UCSD-AML1 (cell line): ENCODE measurements at regions not wholly inside any gene's neighbourhood (a gene's known extent, or its start where the extent isn't known, plus 50 kb on each side); places are given as distances from the start of the nearest gene placed in this dataset.

ENCODE experiments used
- DNase-seq: peaks from one replicate; lab custom pipeline; 2025; ENCODE audit not compliant: unreplicated experiment; lab: John Stamatoyannopoulos, UW

DNA sequence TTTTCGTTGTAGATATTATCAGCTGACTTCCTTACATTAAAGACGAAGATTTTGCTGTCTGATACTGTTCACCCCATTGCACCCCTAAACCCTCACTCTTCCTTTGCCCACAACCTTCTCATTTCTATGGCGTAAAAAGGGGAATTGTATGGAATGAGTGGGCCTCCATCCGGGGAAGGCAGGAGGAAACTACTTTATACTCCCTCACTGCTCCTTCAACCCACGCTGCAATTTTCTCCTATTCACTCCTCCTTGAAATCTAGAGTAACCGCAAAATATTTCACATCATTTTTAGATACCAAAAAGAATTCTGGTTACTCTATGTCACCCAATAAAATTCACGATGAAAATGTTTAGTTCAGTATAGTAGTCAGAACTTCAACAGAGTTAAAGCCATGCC is 330.8 kb downstream of the DIRAS2 start:
- DNase-seq: no peak

DNA sequence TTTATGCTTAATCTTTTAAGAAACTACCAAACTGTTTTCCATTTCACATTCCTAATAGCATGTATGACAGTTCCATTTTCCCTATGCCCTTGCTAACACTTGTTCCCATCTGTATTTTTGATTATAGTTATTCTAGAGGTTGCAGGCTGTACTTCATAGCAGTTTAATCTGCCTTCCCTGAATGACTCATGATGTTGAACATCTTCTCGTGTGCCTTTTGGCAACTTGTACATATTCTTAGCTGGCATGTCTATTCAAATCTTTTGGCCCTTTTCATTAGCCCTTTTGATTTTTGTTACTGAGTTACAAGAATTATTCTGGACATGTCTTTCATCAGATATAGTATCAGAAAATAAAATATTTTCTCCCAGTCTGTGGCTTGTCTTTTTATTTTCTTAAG is 320.3 kb downstream of the DIRAS2 start:
- no peak for DNase-seq

DNA sequence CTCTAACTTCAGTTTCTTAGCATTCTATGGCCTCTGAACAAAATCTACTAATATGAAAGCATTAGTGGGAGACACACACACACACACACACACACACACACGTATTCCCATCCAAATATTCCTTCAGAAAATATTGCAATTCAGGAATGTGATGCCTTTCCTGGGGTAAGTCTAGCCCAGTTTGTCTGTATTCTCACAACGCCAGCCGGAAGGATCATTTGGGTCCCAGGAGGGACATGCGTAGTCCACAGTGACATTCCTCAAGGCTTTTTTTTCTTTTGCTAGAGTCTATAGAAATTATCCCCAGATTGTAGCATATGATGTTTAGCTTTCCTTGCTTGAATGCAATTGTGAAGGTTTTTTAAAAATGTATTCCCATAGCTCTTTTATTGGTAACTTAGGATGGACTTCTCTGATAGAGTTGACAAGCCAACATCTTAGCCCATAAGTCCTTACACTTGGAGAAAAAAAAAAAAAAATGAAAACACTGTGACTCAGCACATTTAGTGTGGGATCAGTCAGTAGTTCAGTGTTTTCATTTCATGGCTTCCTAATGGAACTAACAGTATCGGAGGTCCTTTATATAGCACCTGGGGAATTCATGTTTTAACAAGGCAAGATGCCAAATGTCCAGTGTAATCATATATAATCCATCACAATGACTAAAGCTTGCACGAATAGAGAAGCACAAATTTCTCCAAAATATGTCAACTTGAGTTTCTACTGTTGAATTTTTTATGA is 316.5 kb downstream of the DIRAS2 start:
- no peak for DNase-seq

DNA sequence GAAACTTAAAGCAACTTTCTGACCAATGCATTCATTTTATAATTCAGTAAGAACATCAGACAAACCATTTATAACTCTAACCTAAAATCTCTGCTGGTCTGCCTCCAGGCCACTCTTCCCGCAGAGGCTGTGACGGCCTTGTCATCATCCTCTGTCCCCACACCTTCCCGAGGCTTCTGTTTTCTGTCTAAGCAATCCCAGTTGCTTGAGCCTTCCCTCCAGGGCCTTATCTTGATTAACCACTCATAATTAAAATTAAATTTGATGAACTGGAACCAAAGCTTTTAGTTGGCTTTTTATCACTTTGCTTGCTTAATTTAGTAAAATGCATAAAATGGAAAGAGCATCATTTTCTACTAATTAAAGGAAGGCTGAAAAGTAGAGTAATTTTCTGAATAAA is 312.4 kb downstream of the DIRAS2 start:
- no peak for DNase-seq

DNA sequence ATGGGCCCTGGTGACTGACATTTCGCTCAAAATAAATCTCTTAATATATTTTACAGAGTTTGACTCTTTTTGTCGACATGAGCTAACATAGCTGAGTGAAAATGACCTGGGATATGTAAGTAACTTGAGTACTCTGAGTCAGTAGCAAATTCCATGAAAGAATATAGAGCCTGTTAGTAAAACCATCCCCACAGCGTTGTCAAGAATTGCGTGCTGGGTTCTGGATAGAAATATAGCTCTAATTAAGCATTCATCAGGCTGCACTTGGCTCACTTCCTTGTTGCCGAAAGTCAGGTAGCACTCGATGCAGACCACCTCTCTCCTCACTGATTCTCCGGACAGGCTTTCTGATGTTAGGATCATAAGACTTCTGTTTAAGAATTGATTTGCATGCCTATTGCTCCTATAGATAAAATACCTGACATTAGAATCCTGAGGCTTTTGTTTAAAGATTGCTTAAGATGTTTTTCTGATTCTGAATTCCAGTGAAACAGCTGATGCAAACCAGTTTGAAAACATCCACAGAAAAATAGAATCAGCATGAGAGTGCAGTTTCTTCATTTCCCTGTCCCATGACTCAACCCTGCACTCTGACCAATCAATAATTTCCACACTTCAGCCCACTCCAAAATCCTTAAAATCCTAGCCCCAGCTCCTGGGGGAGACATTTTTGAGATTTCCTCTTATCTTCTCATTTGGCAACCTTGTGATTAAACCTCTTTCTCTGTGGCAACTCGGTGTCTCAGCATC is 310.6 kb downstream of the DIRAS2 start:
- no peak for DNase-seq

DNA sequence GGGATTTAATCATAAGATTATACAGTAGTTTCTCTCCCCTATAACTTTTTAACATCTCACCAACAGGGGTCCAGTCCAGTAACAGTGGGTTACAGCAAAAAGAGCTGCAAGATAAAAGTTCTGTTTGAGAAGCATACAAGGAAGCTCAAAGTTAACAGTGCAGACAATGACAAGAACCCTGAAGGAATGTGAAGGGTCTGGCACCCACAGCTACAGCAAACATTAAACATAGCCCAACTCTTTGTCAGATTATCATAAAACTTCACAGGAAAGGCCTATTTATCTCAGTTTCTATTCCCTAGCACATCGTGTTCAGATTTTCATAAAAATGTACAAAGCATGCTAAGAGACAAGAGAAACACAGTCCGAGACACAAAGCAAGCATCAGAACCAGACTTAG is 309.4 kb downstream of the DIRAS2 start:
- DNase-seq: no peak

DNA sequence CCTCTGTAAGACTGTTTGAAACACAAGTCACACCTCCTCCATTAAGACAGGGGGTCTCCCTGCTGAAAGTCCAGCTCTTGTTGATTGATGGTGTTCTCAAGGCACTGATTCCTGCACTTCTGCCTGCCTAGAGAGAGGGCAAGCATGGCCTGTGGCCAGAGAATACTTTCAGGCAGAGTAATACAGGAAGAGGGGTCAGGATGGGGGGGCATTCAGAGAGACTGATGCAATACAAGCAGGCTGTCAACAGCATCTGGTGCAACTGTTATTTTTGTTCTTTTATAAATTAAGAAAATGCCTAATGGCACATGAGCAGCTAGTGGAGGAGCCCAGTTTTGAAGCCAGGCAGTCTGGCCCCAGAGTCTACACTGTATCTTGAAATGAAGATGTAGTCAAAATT is 302.2 kb downstream of the DIRAS2 start:
- DNase-seq: no peak

DNA sequence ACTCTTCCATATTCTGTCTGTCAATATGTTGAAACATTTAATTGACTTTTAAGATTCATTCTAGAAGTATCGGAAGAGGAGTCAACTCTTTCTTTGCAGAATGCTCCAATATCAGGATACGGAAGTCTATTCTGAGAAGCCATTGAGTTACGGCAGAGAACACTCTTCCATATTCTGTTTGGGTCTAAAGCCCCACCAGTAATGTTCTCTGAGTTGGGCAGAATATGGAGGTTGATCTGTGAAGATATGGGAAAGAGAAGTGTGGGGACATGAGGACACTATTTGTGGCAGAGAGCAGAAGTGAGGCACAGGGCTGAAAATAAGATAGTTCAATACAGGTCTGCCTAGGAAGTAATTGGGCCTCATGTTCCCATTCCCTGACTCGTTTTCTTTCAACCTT is 300.0 kb downstream of the DIRAS2 start:
- no peak for DNase-seq

DNA sequence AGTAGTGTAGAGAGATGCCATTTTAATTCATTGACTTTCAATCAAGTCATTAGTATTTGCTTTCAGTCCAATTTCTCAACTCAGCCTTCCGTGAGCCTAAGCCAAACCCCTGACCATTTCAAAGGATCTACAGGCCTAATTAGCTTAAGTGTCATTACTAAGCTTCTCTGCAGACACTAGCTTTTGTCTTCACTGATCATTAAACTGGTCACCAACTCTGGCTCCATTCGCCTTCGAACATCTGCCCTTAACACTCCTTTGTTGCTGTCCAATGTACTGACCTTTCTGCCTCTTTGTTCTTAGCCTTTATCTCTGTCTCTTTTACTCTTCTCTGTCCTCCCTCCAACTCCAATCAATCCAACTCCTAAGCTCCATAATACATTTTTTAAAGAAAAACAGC is 299.3 kb downstream of the DIRAS2 start:
- no peak for DNase-seq

DNA sequence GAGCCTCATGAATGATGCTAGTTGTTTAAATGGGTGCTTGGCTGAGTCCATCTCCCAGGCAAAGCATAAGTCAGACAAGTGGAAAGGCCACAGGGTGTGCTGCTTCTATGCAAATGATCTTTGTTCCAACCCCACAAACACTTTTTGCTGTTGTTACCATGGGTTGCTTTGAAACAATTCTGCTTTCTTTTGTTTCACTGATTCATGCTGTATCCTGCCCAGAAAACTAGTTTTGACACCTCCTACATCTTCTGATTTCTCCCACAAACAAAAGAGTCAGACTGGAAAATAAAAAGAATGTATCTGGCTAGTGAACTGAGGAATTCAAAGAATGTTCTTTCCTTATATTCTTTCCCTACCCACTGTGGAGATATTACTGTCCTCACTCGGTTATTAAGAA is 298.6 kb downstream of the DIRAS2 start:
- DNase-seq: no peak

DNA sequence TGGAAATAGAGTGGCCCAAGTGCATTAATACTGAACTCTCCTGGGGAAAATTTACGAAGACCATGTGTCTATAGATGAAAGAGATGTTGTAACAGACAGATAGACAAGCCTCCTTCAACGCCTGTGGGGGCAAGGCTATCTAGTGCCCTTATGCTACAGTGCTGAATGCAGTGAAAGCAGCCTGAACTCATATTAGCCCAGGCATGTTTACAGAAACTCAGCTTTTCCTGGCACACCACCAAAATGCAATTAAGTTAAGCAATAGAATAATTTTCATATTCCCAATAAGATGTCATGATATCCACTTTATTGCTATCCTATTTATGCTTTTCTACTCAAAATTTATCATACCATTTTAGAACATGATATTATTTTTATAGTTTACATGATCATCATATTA is 277.0 kb downstream of the DIRAS2 start:
- no peak for DNase-seq

DNA sequence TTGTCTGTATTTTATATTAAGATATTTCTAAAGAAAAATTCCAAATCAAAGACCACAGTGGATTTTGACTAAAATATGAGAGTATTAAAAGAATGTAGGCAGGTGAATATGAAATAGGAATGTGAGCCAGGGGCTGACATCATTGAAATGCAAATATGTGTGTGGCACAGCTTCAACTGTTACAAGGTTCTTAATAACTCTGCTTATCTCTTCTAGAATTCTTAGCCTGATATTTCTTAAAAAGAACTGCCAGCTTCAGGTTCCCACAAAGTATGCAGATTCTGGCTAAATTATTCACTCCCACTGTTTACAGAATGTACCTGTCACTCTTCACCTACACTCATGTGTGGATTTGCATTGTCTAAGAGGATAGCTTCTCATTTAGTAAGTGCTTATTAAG is 274.4 kb downstream of the DIRAS2 start:
- DNase-seq: no peak

DNA sequence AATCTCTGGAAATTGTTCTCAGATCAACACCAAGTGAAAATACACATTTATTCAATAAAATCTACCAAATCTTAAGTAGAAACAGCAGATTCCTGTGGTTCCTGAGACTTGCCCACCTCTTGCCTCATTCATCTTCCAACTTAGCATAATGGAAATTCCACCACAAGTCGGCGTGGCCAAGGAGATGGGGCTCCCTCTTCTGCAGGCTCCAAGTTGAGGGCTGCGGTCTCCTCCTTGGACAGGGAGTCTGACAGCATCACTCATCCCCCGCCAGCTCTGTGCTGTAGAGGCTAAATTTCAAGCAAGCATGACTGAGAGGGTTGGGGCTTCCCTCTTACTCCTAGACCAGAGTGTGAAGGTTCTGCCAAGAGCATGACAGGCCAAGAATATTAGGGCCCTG is 273.7 kb downstream of the DIRAS2 start:
- DNase-seq: no peak

DNA sequence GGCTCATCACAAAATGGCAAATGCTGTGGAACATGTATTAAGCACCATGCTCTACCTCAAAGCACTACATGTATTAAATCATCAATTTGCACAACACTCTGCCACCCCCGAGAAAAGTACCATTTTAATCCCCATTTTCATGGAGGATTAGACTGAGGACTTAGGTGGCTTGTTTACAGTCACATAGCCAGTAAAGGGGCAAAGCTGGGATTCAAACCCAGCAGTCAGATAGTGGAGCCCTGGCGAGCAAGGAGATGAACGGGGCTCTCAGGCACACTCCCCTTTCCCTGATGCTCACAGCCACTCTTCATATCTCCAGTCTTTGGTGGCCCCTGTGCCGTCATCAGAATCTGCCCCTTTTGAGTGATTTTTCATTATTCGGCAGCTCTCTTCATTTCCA is 262.9 kb downstream of the DIRAS2 start:
- no peak for DNase-seq

DNA sequence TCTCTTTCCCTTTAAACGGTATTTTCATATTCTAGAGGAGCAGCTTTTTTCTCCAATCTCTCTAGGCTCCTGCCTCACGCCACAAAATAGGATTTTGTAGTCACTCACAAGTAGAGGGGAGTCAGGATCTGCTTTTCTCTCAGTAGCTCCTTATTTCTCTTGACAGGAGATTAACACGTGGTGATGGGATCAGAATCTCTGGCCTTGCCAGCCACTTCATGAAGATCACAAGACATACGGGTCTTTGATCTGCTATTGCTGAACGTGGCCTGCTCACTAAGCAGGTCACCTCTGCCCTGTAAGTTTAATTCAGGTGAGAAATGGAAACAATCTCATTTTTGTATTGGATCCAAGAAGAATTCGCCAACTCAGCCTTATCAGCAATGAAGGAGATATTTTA is 257.5 kb downstream of the DIRAS2 start:
- no peak for DNase-seq

DNA sequence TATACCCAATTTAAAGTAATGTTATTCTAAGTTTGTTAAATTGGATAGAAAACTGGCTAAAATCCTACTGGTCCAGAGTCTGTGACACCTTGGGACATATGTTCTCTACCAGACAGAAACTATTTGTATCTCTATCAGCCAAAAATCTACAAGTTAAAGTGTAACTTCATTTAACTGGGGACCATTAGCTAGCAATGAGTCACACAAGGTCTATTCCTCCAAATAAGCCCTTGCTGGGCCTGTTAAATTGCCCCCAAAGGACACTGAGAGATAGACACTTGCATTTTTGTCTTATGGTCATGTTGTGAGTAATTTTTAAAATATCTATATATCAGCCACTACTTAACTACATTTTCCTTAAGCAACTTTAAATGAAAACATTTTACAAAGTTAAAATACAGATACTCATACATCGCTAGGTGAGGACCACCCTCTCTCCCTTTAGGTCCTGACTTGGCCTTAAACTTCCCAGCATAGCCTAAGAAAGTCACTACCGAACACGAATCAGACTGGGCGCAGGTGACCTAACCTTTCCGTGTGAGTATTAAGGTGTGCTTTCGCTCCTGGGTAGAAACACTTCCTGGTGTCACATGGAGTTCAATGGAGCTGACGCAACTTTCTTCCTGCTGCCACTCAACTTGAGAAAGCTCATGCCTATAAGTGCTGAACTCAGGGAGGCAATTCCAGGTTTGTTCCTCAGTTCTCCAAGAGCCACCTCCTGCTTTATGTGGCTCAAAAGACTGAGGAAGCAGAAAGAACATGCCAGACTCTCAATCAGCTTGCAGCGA is 249.1 kb downstream of the DIRAS2 start:
- DNase-seq: no peak

DNA sequence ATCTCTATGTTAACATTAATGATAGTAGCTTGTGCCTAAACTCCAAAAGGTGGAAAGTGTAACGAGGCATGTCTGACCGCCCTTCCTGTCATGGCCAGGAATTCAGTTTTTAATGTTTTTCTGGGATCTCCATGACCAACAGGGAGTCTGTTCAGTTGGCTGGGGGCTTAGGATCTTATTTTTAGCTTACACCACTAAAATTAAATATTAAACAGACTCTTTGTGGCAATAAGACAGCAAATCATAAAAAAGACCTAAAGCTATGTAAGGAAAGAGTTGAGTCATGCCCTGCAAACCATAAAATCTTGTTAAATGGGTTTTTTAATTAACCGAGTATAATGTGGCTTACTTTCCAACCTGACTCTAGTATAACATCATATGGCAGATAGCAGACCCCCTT is 247.8 kb downstream of the DIRAS2 start:
- no peak for DNase-seq

DNA sequence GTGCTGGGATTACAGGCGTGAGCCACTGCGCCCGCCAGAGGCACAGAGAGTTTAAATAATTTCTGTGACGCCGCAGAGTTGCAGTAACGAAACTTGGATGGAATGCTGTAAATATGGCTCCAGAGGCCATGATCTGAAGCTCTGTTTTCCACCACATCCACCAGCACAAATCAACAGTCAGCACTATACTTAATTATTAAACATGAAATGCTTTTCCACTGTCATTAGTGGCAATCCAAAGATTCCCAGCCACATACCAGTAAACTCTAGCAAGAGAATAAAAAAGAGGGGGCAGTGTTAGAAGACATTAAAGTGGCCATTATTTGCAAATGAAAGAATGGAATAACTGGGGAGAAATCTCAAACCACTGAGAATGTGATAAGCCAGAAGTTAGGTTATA is 242.5 kb downstream of the DIRAS2 start:
- no peak for DNase-seq

DNA sequence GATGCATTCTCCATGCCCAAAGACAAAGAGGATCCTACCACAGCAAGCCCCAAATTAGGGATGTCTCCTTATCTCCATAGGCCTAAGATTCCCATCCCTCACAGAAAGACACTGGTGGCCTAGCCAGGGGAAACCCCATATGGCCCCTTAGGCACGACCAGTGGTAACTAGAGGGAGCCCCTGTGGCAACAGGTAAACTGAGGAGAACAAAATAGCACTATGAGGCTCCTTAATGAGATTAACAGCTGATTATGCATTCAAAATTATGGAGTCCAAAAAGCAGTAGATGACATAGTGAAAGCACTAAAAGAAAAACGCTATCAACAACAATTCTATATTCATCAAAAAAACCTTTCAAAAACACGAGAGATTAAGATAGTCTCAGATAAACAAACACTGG is 234.0 kb downstream of the DIRAS2 start:
- no peak for DNase-seq

DNA sequence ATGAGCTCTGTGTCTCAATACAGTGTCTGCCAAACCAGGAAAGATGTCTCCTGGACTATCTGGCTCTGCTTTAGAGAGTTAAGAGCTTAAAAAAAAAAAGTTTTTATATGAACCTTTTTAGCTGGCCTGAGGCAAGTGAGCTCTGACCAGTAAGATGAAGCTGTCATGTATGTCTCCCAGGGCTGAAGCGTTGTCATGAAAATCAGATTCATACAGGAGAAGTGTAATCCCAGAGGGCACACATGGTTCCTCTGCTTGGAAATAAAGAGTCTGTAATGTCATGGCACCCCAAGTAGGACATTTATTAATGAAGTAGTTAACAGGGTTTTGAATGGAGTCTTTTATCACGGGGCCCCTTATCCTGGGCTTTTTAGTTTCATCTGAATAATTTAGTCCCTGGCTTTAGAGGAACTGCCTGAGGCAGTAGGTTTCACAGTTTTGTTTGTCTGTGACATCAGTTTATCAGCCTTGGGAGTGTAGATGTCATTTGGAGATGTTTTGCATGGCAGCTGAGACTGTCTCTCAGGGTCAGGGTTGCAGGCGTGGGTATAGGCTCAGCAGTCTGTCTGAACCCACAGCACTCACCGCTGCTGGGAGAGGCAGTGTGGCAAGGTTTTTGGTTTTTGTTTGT is 223.3 kb downstream of the DIRAS2 start:
- DNase-seq: no peak

DNA sequence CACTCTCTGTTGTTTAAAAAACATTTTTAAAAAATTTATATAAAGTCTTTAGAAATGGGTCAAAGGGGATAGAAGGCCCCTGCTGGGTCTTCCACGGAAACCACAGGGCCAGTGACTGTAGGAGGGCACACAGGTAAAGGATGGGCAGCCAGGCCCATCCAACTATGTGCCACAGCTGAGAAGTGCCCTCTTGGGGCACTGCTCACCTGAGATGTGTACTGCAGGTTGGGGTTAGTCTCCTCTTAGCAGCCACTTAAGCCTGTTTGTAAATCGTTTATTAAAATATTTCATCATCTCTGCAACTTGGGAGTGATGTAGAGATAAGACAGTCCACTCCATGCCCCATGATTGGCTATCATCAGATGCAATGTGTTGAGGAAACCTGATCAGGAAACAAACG is 222.4 kb downstream of the DIRAS2 start:
- DNase-seq: no peak
